ENCODE measurements at regions not wholly inside any gene's neighbourhood (a gene's known extent, or its start where the extent isn't known, plus 50 kb on each side); places are given as distances from the start of the nearest gene placed in this dataset.
"Not testable (repeated sequence)": the region's sequence is repeated elsewhere in the genome, so short reads cannot be mapped to it uniquely, and the experiment has no call there.

- POLR2A ChIA-PET; H3K4me3 ChIP-seq; H3K27ac ChIP-seq; H3K4me1 ChIP-seq; FAIRE-seq; DNase-seq (ENCODE audit: low read depth in 1 of 2, low spot score in 1 of 2); H3K9me3 ChIP-seq; CTCF ChIA-PET; H3K4me2 ChIP-seq; ATAC-seq: not testable (repeated sequence)
- 56% methylated on average over 5 of the region's 5 CpGs for WGBS (ENCODE audit: missing lambda C conversion rate)
Measured at GRCh38 chr10:123254343-123254742, 100.1 kb downstream of the BUB3 start.

GRCh38 chr10:123257904-123258456, 103.8 kb downstream of the BUB3 start:
- CTCF ChIA-PET, result interaction anchor here (2.0 kb wide), 1 partner anchor 15 kb away, joined by 5 read pairs; no protein-coding TSS in a partner anchor
- ATAC-seq, result no peak

More at GRCh38 chr10:123257904-123258456, 103.8 kb downstream of the BUB3 start:
- Histone ChIP-seq H3K4me1 (peaks cover 2% of the 10 kb centered on the region; the same call in 1 of the 3 replicates), H3K4me2 (no peak overlapping the region), H3K27ac (no peak overlapping the region), H3K4me3 (no peak overlapping the region), H3K9me3 (no peaks in the 10 kb centered on the region)
- FAIRE-seq (no peak), DNase-seq (ENCODE audit: low read depth in 1 of 2, low spot score in 1 of 2) (no peak)
- TF ChIP-seq MAX (IDR thresholded peaks at IDR 0.05) (no peak), RCOR1 (IDR thresholded peaks at IDR 0.05; ENCODE audit: low read depth, low read length) (no peak), POLR2A (IDR thresholded peaks at IDR 0.05; ENCODE audit: low read length) (no peak), NPAS2 (CRISPR knock-in tag; IDR thresholded peaks at IDR 0.05; ENCODE audit: borderline replicate concordance) (no peak), KDM1A (IDR thresholded peaks at IDR 0.05; ENCODE audit: low read depth) (no peak), PBX3 (IDR thresholded peaks at IDR 0.05) (no peak), ATOH8 (CRISPR knock-in tag; IDR thresholded peaks at IDR 0.05; ENCODE audit: low read depth) (no peak), REST (IDR thresholded peaks at IDR 0.05) (no peak), HDAC2 (IDR thresholded peaks at IDR 0.05) (no peak), BCL3 (IDR thresholded peaks at IDR 0.05) (no peak), CBX2 (IDR thresholded peaks at IDR 0.05; ENCODE audit: borderline replicate concordance, low read depth) (no peak), ZC3H11A (IDR thresholded peaks at IDR 0.05) (no peak), NFE2L2 (conservative IDR thresholded peaks at IDR 0.05; ENCODE audit: low read length) (no peak), RFX5 (IDR thresholded peaks at IDR 0.05) (no peak), RAD21 (conservative IDR thresholded peaks at IDR 0.05 in 1 of 2, IDR thresholded peaks at IDR 0.05 in 1 of 2) (no peak), ZNF302 (CRISPR knock-in tag; IDR thresholded peaks at IDR 0.05) (no peak), CEBPB (IDR thresholded peaks at IDR 0.05) (no peak), HOXB5 (CRISPR knock-in tag; IDR thresholded peaks at IDR 0.05) (no peak), JUNB (IDR thresholded peaks at IDR 0.05) (no peak), CHD2 (IDR thresholded peaks at IDR 0.05; ENCODE audit: low read length, partially characterized antibody) (no peak)
- POLR2A ChIA-PET, result no interaction called here
- 63% methylated on average over 13 of the region's 13 CpGs for WGBS (ENCODE audit: missing lambda C conversion rate)
